Peyer's patch (tissue), 4 donors: ENCODE measurements at regions not wholly inside any gene's neighbourhood (a gene's known extent, or its start where the extent isn't known, plus 50 kb on each side); places are given as distances from the start of the nearest gene placed in this dataset.

Experiments used
- DNase-seq, 3 donors: peaks; one replicate each; pipeline ENCODE4 v3.0.0-alpha.2; 2017 to 2019
- H3K27ac ChIP-seq, 4 donors: fragments of 200-600 bp; sonication (generic); one replicate each; pipeline ENCODE4 v1.5.1; 2016 to 2019
- H3K27me3 ChIP-seq, 2 donors: fragments of 200-600 bp; sonication (generic); one replicate each; pipeline ENCODE4 v1.5.1; 2019
- H3K36me3 ChIP-seq, 3 donors: fragments of 200-600 bp; sonication (generic); one replicate each; pipeline ENCODE4 v1.5.1; 2016 to 2019
- H3K4me1 ChIP-seq, 4 donors: fragments of 200-600 bp; sonication (generic); one replicate each; pipeline ENCODE4 v1.5.1; 2016 to 2019
- H3K4me3 ChIP-seq, 4 donors: fragments of 200-600 bp; sonication (generic); 1 replicate in 3 of 4; 2 replicates in 1 of 4; pipeline ENCODE4 v1.5.1; 2016 to 2019; ENCODE audit warnings: mild to moderate bottlenecking in 1 of 4
- H3K9me3 ChIP-seq, 4 donors: fragments of 200-600 bp; sonication (generic); one replicate each; pipeline ENCODE4 v1.5.1; 2016 to 2019; ENCODE audit warnings: mild to moderate bottlenecking in 1 of 4
- CTCF ChIP-seq, 6 experiments: fragments of 450-650 bp in 4 of 6; fragments of 200-600 bp in 2 of 6; sonication (generic) in 1 of 6; IDR thresholded peaks; one replicate each; pipeline ENCODE4 v1.5.1; 2017 to 2019; ENCODE audit warnings: antibody characterized with exemption in 6 of 6, mild to moderate bottlenecking in 3 of 6, moderate library complexity in 1 of 6
- POLR2A ChIP-seq, 2 donors: fragments of 450-650 bp; IDR thresholded peaks; one replicate each; pipeline ENCODE4 v1.5.1; 2017; ENCODE audit warnings: antibody characterized with exemption in 2 of 2, mild to moderate bottlenecking in 2 of 2, moderate library complexity in 2 of 2

GRCh38 chr3:194745422-194746184 lies 59.9 kb downstream of the FAM43A start:
- Histone ChIP-seq H3K4me3 (no peak overlapping the region), H3K27ac (no peak overlapping the region), H3K27me3 (no peaks in the 10 kb centered on the region), H3K4me1 (no peaks in the 10 kb centered on the region), H3K36me3 (no peaks in the 10 kb centered on the region), H3K9me3 (no peaks in the 10 kb centered on the region)
- peak in 1 of 3 donors; percentile 47 for DNase-seq
- TF ChIP-seq POLR2A (IDR thresholded peaks at IDR 0.05) = no peak
- TF ChIP-seq CTCF (IDR thresholded peaks at IDR 0.05) = no peak

GRCh38 chr3:194748225-194748624 lies 62.5 kb downstream of the FAM43A start:
- DNase-seq = peak in 1 of 3 donors; percentile 21
- H3K4me3 ChIP-seq = no peak overlapping the region
- no peaks in the 10 kb centered on the region for H3K36me3 ChIP-seq
- no peaks in the 10 kb centered on the region for H3K27me3 ChIP-seq
- TF ChIP-seq POLR2A (IDR thresholded peaks at IDR 0.05) = no peak
- no peak for TF ChIP-seq CTCF (IDR thresholded peaks at IDR 0.05)
- H3K9me3 ChIP-seq = no peaks in the 10 kb centered on the region
- H3K27ac ChIP-seq = no peak overlapping the region
- no peaks in the 10 kb centered on the region for H3K4me1 ChIP-seq

GRCh38 chr3:194749631-194750490 lies 64.2 kb downstream of the FAM43A start:
- H3K4me3 ChIP-seq = no peak overlapping the region
- no peaks in the 10 kb centered on the region for H3K4me1 ChIP-seq
- H3K9me3 ChIP-seq = no peaks in the 10 kb centered on the region
- no peak for TF ChIP-seq CTCF (IDR thresholded peaks at IDR 0.05)
- no peak for TF ChIP-seq POLR2A (IDR thresholded peaks at IDR 0.05)
- no peaks in the 10 kb centered on the region for H3K27me3 ChIP-seq
- no peak overlapping the region for H3K27ac ChIP-seq
- peak in 1 of 3 donors; percentile 36 for DNase-seq
- no peaks in the 10 kb centered on the region for H3K36me3 ChIP-seq

GRCh38 chr3:194750491-194750828 lies 64.8 kb downstream of the FAM43A start:
- no peak for DNase-seq
- Histone ChIP-seq H3K27me3 (no peaks in the 10 kb centered on the region), H3K4me1 (no peaks in the 10 kb centered on the region), H3K27ac (no peak overlapping the region), H3K36me3 (no peaks in the 10 kb centered on the region), H3K4me3 (no peak overlapping the region), H3K9me3 (no peaks in the 10 kb centered on the region)
- no peak for TF ChIP-seq POLR2A (IDR thresholded peaks at IDR 0.05)
- TF ChIP-seq CTCF (IDR thresholded peaks at IDR 0.05) = no peak

- H3K36me3 ChIP-seq = no peaks in the 10 kb centered on the region
- TF ChIP-seq CTCF (IDR thresholded peaks at IDR 0.05) (no peak), POLR2A (IDR thresholded peaks at IDR 0.05) (no peak)
- no peaks in the 10 kb centered on the region for H3K9me3 ChIP-seq
- H3K4me3 ChIP-seq = no peak overlapping the region
- H3K27me3 ChIP-seq = no peaks in the 10 kb centered on the region
- H3K27ac ChIP-seq = no peak overlapping the region
- DNase-seq = peak in 1 of 3 donors; percentile 44
- H3K4me1 ChIP-seq = no peaks in the 10 kb centered on the region
These were observed 70.2 kb downstream of the FAM43A start for GRCh38 chr3:194755671-194756459.
